ENCODE measurements at regions not wholly inside any gene's neighbourhood (a gene's known extent, or its start where the extent isn't known, plus 50 kb on each side); places are given as distances from the start of the nearest gene placed in this dataset.
A peak's percentile ranks its signal among the peaks of the same experiment; 100 is the strongest.

DNA sequence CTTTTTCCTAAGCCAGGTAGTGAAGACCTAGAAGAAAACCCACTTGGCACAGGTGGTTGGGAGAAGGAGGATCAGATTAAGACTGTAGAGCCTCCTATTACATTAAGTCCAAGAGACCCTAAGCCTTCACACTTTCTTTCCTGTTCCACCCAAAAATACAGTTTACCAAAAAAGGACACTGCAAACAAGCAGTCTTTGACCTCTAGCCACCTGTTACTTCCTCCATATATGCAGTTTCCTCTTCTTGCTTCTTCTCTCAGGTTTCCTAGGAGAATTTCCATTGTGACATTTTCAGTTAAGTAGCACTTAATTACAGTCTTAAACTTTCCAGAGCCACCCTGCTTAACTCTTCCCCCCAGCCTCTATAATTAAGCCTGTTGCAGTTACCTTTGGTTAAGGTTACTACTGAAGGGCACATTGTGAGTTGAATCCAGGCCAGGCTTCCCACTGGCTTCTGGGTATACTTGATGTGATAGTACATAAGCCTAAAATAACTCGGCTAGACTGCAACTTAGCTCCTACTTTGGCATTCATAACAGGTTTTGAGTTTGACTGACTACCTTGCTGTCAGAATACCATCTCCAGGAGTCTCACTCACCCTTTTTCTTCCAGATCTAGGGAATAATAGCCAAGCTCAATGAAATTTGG lies 114.2 kb upstream of the UMPS start:
- Histone ChIP-seq H3K9me3 (ENCODE audit: control insufficient read depth in 1 of 2, low read length in 2 of 2) (no peaks in the 10 kb centered on the region), H3K9ac (ENCODE audit: low read depth in 1 of 2, low read length in 2 of 2) (no peak overlapping the region), H3K4me3 (ENCODE audit: low read depth in 1 of 2, low read length in 2 of 2) (no peak overlapping the region), H3K4me1 (ENCODE audit: control insufficient read depth in 1 of 2, insufficient read depth in 2 of 2, low read length in 2 of 2) (peaks cover 12 to 27% of the 10 kb centered on the region in 2 donors), H3K27me3 (ENCODE audit: control insufficient read depth in 1 of 2, insufficient read depth in 2 of 2, low read length in 2 of 2) (no peaks in the 10 kb centered on the region), H3K27ac (ENCODE audit: low read depth, low read length) (no peak overlapping the region), H3K36me3 (ENCODE audit: control insufficient read depth in 1 of 2, insufficient read depth in 2 of 2, low read length in 2 of 2) (no peaks in the 10 kb centered on the region)

DNA sequence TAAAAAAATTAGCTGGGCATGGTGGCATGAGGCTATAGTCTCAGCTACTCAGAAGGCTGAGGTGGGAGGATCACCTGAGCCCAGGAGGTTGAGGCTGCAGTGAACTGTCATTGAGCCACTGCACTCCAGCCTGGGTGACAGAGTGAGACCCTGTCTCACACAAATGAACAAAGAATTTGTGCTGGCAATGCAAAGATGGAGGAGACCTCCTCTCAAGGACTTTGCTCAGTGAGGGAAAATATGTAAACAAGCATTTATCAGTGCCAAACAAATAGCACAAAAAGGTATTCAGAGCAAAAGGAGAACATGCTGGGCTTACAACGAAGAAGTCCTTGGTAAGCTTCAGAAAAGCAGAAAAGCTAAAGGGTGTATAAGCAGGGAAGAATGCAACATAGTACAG lies 113.1 kb upstream of the UMPS start:
- no peak overlapping the region for H3K9ac ChIP-seq (ENCODE audit: low read depth in 1 of 2, low read length in 2 of 2)
- H3K4me3 ChIP-seq (ENCODE audit: low read depth in 1 of 2, low read length in 2 of 2), result no peak overlapping the region
- no peaks in the 10 kb centered on the region for H3K36me3 ChIP-seq (ENCODE audit: control insufficient read depth in 1 of 2, insufficient read depth in 2 of 2, low read length in 2 of 2)
- H3K4me1 ChIP-seq (ENCODE audit: control insufficient read depth in 1 of 2, insufficient read depth in 2 of 2, low read length in 2 of 2), result peaks cover 12 to 25% of the 10 kb centered on the region in 2 donors
- H3K27ac ChIP-seq (ENCODE audit: low read depth, low read length), result no peak overlapping the region
- no peaks in the 10 kb centered on the region for H3K27me3 ChIP-seq (ENCODE audit: control insufficient read depth in 1 of 2, insufficient read depth in 2 of 2, low read length in 2 of 2)
- no peaks in the 10 kb centered on the region for H3K9me3 ChIP-seq (ENCODE audit: control insufficient read depth in 1 of 2, low read length in 2 of 2)

DNA sequence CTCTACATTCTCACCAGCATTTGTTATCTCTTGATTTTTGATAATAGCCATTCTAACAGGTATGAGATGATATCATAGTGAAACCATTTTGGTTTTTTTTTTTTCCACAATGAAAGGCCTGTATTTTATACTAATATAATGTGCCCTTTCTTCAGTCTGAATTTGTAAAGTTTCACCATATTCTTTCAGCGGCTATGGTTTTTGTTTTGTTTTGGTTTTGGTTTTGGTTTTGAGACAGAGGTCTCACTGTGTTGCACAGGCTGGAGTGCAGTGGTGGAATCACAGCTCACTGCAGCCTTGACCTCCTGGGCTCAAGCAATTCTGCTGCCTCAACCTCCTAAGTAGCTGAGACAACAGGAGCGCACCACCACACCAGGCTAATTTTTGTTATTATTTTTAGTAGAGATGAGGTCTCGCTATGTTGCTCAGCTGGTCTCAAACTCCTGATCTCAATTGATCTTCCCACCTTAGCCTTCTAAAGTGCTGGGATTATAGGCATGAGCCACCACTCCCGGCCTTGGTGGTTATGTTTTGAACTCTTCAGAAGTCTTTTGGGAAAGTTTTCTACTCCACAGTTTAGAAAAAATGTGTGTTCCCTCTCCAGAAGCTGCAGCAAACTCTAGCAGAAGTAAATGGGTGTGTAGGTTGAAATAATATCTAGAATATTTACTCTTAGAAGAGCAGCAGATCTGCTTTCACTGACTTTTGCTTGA lies 110.2 kb upstream of the UMPS start:
- Histone ChIP-seq H3K4me3 (ENCODE audit: low read depth in 1 of 2, low read length in 2 of 2) (peak overlapping the region; percentile 26 to 30), H3K9ac (ENCODE audit: low read depth in 1 of 2, low read length in 2 of 2) (no peak overlapping the region)

DNA sequence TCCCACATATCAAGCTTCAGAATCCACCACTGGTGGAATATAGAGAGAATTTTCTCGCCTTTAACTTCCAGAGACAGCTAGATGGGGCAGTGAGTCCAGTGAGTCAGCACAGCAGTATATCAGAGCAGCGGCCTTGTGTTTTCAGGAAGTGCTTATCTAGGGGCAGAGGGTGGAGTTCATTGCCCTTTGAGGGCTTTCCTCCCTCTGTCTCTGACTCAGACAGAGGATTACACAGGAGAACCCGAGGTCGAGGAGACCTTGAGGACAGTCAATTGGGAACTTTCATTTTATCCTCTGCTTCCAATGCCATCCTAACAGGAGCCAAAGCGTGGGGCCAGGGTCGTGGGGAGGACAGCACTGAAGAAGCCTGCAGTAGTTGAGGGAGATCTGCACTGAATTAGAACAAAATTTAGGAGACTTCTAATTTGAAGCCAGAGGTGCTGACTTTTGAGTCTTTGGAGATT lies 109.6 kb upstream of the UMPS start:
- Histone ChIP-seq H3K36me3 (ENCODE audit: control insufficient read depth in 1 of 2, insufficient read depth in 2 of 2, low read length in 2 of 2) (no peaks in the 10 kb centered on the region), H3K9ac (ENCODE audit: low read depth in 1 of 2, low read length in 2 of 2) (no peak overlapping the region), H3K4me1 (ENCODE audit: control insufficient read depth in 1 of 2, insufficient read depth in 2 of 2, low read length in 2 of 2) (peaks cover 12 to 33% of the 10 kb centered on the region in 2 donors), H3K9me3 (ENCODE audit: control insufficient read depth in 1 of 2, low read length in 2 of 2) (no peaks in the 10 kb centered on the region), H3K4me3 (ENCODE audit: low read depth in 1 of 2, low read length in 2 of 2) (peak overlapping the region; percentile 17 to 26), H3K27ac (ENCODE audit: low read depth, low read length) (no peak overlapping the region), H3K27me3 (ENCODE audit: control insufficient read depth in 1 of 2, insufficient read depth in 2 of 2, low read length in 2 of 2) (no peaks in the 10 kb centered on the region)

More for the DNA sequence above, 110.2 kb upstream of the UMPS start:
- Histone ChIP-seq H3K36me3 (ENCODE audit: control insufficient read depth in 1 of 2, insufficient read depth in 2 of 2, low read length in 2 of 2) (no peaks in the 10 kb centered on the region), H3K27me3 (ENCODE audit: control insufficient read depth in 1 of 2, insufficient read depth in 2 of 2, low read length in 2 of 2) (no peaks in the 10 kb centered on the region), H3K27ac (ENCODE audit: low read depth, low read length) (no peak overlapping the region), H3K4me1 (ENCODE audit: control insufficient read depth in 1 of 2, insufficient read depth in 2 of 2, low read length in 2 of 2) (peaks cover 12 to 31% of the 10 kb centered on the region in 2 donors), H3K9me3 (ENCODE audit: control insufficient read depth in 1 of 2, low read length in 2 of 2) (no peaks in the 10 kb centered on the region)

DNA sequence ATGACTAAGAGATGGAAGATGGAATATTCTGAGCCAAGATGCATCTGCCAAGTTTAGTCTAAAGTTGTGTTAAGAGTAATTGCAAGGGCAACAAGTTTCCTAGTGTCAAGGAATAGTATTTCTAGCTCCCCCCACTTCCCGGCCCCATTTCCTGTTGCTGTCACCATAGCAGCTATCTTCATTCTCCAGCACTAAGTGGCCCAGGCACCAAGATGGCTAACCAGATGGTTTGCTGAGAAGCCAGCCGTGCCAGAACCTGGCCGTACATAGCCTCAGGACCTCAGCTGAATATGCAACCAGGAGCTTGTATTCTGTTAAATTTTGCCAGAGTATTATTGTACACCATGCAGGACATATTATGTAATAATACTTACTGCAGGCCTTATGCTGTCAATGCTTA lies 108.8 kb upstream of the UMPS start:
- H3K9ac ChIP-seq (ENCODE audit: low read depth in 1 of 2, low read length in 2 of 2), result no peak overlapping the region
- H3K27me3 ChIP-seq (ENCODE audit: control insufficient read depth in 1 of 2, insufficient read depth in 2 of 2, low read length in 2 of 2), result no peaks in the 10 kb centered on the region
- H3K27ac ChIP-seq (ENCODE audit: low read depth, low read length), result no peak overlapping the region
- peaks cover 12 to 26% of the 10 kb centered on the region in 2 donors for H3K4me1 ChIP-seq (ENCODE audit: control insufficient read depth in 1 of 2, insufficient read depth in 2 of 2, low read length in 2 of 2)
- no peaks in the 10 kb centered on the region for H3K9me3 ChIP-seq (ENCODE audit: control insufficient read depth in 1 of 2, low read length in 2 of 2)
- no peaks in the 10 kb centered on the region for H3K36me3 ChIP-seq (ENCODE audit: control insufficient read depth in 1 of 2, insufficient read depth in 2 of 2, low read length in 2 of 2)
- no peak overlapping the region for H3K4me3 ChIP-seq (ENCODE audit: low read depth in 1 of 2, low read length in 2 of 2)

DNA sequence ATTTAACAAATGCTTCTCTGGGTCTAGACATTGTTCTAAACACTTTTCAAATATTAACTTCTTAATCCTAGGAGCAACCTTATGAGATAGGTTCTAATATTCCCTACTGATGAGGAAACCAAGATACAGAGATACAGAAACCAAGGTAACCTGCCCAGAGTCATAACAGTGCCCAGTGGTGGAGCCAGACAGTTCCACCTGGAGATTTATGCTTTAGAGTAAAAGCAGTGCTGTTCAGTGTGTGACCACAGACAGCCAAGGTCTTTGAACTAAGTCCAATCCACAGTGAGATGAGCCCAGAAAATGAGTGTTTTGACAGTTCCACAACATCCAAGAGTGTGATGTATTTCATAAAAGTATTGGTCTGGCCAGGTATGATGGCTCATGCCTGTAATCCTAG lies 105.2 kb upstream of the UMPS start:
- H3K9me3 ChIP-seq (ENCODE audit: control insufficient read depth in 1 of 2, low read length in 2 of 2), result no peaks in the 10 kb centered on the region
- H3K4me3 ChIP-seq (ENCODE audit: low read depth in 1 of 2, low read length in 2 of 2), result no peak overlapping the region
- H3K27me3 ChIP-seq (ENCODE audit: control insufficient read depth in 1 of 2, insufficient read depth in 2 of 2, low read length in 2 of 2), result no peaks in the 10 kb centered on the region
- no peak overlapping the region for H3K9ac ChIP-seq (ENCODE audit: low read depth in 1 of 2, low read length in 2 of 2)
- no peak overlapping the region for H3K27ac ChIP-seq (ENCODE audit: low read depth, low read length)
- H3K4me1 ChIP-seq (ENCODE audit: control insufficient read depth in 1 of 2, insufficient read depth in 2 of 2, low read length in 2 of 2), result peaks cover 25 to 50% of the 10 kb centered on the region in 2 donors
- no peaks in the 10 kb centered on the region for H3K36me3 ChIP-seq (ENCODE audit: control insufficient read depth in 1 of 2, insufficient read depth in 2 of 2, low read length in 2 of 2)

DNA sequence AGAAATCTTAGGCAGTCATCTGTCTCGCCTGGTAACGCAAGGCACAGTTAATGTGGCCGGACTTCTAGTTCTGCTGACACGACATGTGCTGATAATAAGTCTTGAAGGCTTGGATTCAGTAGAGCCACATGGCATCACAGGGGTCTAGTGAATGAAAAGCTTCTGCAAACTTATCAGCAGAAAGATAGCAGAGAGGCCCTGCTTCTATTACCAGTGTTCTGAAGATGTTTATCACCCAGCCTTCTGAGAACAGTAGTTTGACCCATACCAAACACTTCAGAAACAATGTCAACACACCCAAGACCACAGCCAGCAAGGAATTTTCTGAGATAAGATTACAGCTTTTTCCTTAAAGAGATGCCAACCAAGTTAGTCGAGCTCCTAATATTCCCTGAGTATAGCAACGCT lies 102.7 kb upstream of the UMPS start:
- peaks cover 32 to 55% of the 10 kb centered on the region in 2 donors for H3K4me1 ChIP-seq (ENCODE audit: control insufficient read depth in 1 of 2, insufficient read depth in 2 of 2, low read length in 2 of 2)
- no peak overlapping the region for H3K4me3 ChIP-seq (ENCODE audit: low read depth in 1 of 2, low read length in 2 of 2)
- H3K9me3 ChIP-seq (ENCODE audit: control insufficient read depth in 1 of 2, low read length in 2 of 2), result no peaks in the 10 kb centered on the region
- H3K27me3 ChIP-seq (ENCODE audit: control insufficient read depth in 1 of 2, insufficient read depth in 2 of 2, low read length in 2 of 2), result no peaks in the 10 kb centered on the region
- no peak overlapping the region for H3K27ac ChIP-seq (ENCODE audit: low read depth, low read length)
- no peak overlapping the region for H3K9ac ChIP-seq (ENCODE audit: low read depth in 1 of 2, low read length in 2 of 2)
- no peaks in the 10 kb centered on the region for H3K36me3 ChIP-seq (ENCODE audit: control insufficient read depth in 1 of 2, insufficient read depth in 2 of 2, low read length in 2 of 2)

DNA sequence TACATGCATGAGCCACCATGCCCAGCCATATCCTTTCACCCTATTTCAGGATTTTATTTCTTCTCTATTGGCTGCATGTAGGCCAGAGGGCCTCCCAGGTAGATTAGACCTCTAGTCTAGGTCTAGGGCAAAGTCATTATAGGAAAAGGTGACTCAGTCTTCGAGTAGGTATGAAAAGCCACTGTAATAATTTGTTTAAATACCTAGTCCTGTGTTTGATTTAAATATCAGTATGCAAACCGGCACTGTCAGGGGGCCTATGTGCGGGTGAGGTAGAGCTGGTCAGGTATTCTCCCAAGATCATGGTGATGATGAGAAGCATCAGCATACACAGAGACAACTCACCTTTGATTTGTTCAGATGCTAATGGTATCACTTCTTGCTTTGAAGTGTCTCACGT lies 101.4 kb upstream of the UMPS start:
- peaks cover 34 to 58% of the 10 kb centered on the region in 2 donors for H3K4me1 ChIP-seq (ENCODE audit: control insufficient read depth in 1 of 2, insufficient read depth in 2 of 2, low read length in 2 of 2)
- H3K27me3 ChIP-seq (ENCODE audit: control insufficient read depth in 1 of 2, insufficient read depth in 2 of 2, low read length in 2 of 2), result no peaks in the 10 kb centered on the region
- no peaks in the 10 kb centered on the region for H3K36me3 ChIP-seq (ENCODE audit: control insufficient read depth in 1 of 2, insufficient read depth in 2 of 2, low read length in 2 of 2)
- H3K9me3 ChIP-seq (ENCODE audit: control insufficient read depth in 1 of 2, low read length in 2 of 2), result no peaks in the 10 kb centered on the region
- H3K27ac ChIP-seq (ENCODE audit: low read depth, low read length), result no peak overlapping the region
- H3K9ac ChIP-seq (ENCODE audit: low read depth in 1 of 2, low read length in 2 of 2), result no peak overlapping the region
- no peak overlapping the region for H3K4me3 ChIP-seq (ENCODE audit: low read depth in 1 of 2, low read length in 2 of 2)

DNA sequence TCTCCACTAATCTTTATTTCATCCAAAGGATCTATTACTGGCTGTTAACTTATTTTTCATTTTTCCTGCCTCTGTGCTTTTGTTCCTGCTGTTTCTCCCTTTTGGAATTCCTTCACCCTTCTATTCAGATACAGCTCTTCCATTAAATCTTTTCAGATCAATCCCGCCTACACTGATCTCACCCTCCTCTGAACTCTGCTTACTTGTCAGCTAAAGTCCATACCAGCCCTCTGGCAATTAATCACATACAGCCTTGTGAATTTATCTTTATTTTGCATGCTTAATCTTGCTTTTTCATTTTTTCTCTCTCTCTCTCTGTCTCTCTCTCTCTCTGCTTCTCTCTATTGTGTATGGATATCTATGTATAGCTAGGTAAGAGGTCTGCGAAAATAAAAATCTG lies 100.8 kb upstream of the UMPS start:
- Histone ChIP-seq H3K36me3 (ENCODE audit: control insufficient read depth in 1 of 2, insufficient read depth in 2 of 2, low read length in 2 of 2) (no peaks in the 10 kb centered on the region), H3K9ac (ENCODE audit: low read depth in 1 of 2, low read length in 2 of 2) (no peak overlapping the region), H3K4me1 (ENCODE audit: control insufficient read depth in 1 of 2, insufficient read depth in 2 of 2, low read length in 2 of 2) (peaks cover 40 to 63% of the 10 kb centered on the region in 2 donors), H3K4me3 (ENCODE audit: low read depth in 1 of 2, low read length in 2 of 2) (no peak overlapping the region), H3K27me3 (ENCODE audit: control insufficient read depth in 1 of 2, insufficient read depth in 2 of 2, low read length in 2 of 2) (no peaks in the 10 kb centered on the region), H3K27ac (ENCODE audit: low read depth, low read length) (no peak overlapping the region), H3K9me3 (ENCODE audit: control insufficient read depth in 1 of 2, low read length in 2 of 2) (no peaks in the 10 kb centered on the region)

DNA sequence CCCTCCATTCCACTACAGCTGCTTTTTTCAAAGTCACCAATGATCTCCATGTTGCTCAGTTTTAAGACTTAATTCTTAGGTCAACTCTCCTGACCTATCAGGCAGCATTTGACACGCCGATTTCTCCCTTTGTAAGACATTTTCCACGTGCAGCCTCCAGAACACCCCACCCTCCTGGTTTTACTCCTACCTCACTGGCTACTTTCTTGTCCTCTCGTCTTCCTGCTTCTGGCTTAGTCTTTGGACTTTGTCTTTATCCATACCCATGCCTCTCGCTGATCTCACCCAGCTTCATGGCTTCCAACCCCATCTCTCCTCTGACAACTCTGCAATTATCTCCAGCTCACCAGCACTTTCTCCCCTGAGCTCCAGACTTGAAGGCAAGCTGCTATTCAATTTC lies 99.3 kb upstream of the UMPS start:
- Histone ChIP-seq H3K27me3 (ENCODE audit: control insufficient read depth in 1 of 2, insufficient read depth in 2 of 2, low read length in 2 of 2) (no peaks in the 10 kb centered on the region), H3K27ac (ENCODE audit: low read depth, low read length) (no peak overlapping the region), H3K4me1 (ENCODE audit: control insufficient read depth in 1 of 2, insufficient read depth in 2 of 2, low read length in 2 of 2) (peaks cover 55 to 69% of the 10 kb centered on the region in 2 donors), H3K9me3 (ENCODE audit: control insufficient read depth in 1 of 2, low read length in 2 of 2) (no peaks in the 10 kb centered on the region), H3K4me3 (ENCODE audit: low read depth in 1 of 2, low read length in 2 of 2) (no peak overlapping the region), H3K36me3 (ENCODE audit: control insufficient read depth in 1 of 2, insufficient read depth in 2 of 2, low read length in 2 of 2) (no peaks in the 10 kb centered on the region), H3K9ac (ENCODE audit: low read depth in 1 of 2, low read length in 2 of 2) (no peak overlapping the region)

Measured in duodenal mucosa (tissue), 2 donors.